GM03348 (cell line): ENCODE measurements at regions not wholly inside any gene's neighbourhood (a gene's known extent, or its start where the extent isn't known, plus 50 kb on each side); places are given as distances from the start of the nearest gene placed in this dataset.

Source experiments
- DNase-seq: peaks from one replicate; pipeline ENCODE4 v3.0.0; 2012; ENCODE audit warnings: low spot score

- DNase-seq, result no peak
These were observed 260.9 kb upstream of the HES1 start for GRCh38 chr3:193874997-193875593.

GRCh38 chr3:193875601-193876321 is 260.2 kb upstream of the HES1 start:
- no peak for DNase-seq

- DNase-seq, result no peak
These were observed 256.7 kb upstream of the HES1 start for GRCh38 chr3:193879099-193879863.

GRCh38 chr3:193879864-193880242 is 256.1 kb upstream of the HES1 start:
- DNase-seq, result no peak

GRCh38 chr3:193882091-193882490 is 253.9 kb upstream of the HES1 start:
- no peak for DNase-seq

- DNase-seq, result no peak
These were observed 252.4 kb upstream of the HES1 start for GRCh38 chr3:193883551-193883950.

GRCh38 chr3:193884027-193884426 is 251.9 kb upstream of the HES1 start:
- no peak for DNase-seq

GRCh38 chr3:193884652-193885051 is 251.3 kb upstream of the HES1 start:
- no peak for DNase-seq

- no peak for DNase-seq
These were observed 250.1 kb upstream of the HES1 start for GRCh38 chr3:193885832-193886231.

- DNase-seq, result no peak
These were observed 245.7 kb upstream of the HES1 start for GRCh38 chr3:193890016-193890897.

GRCh38 chr3:193894121-193894863 is 241.7 kb upstream of the HES1 start:
- DNase-seq, result no peak

- no peak for DNase-seq
These were observed 240.5 kb upstream of the HES1 start for GRCh38 chr3:193895409-193895808.

- DNase-seq, result no peak
These were observed 239.5 kb upstream of the HES1 start for GRCh38 chr3:193896419-193896818.

- no peak for DNase-seq
These were observed 238.7 kb upstream of the HES1 start for GRCh38 chr3:193897288-193897687.

GRCh38 chr3:193897731-193898180 is 238.2 kb upstream of the HES1 start:
- no peak for DNase-seq

GRCh38 chr3:193899001-193899400 is 236.9 kb upstream of the HES1 start:
- no peak for DNase-seq

- no peak for DNase-seq
These were observed 234.9 kb upstream of the HES1 start for GRCh38 chr3:193901007-193901406.

GRCh38 chr3:193902607-193903511 is 233.1 kb upstream of the HES1 start:
- DNase-seq, result no peak

GRCh38 chr3:193903512-193903817 is 232.5 kb upstream of the HES1 start:
- no peak for DNase-seq

GRCh38 chr3:193903966-193904365 is 232.0 kb upstream of the HES1 start:
- DNase-seq, result no peak
